ENCODE measurements at regions not wholly inside any gene's neighbourhood (a gene's known extent, or its start where the extent isn't known, plus 50 kb on each side); places are given as distances from the start of the nearest gene placed in this dataset.

DNA sequence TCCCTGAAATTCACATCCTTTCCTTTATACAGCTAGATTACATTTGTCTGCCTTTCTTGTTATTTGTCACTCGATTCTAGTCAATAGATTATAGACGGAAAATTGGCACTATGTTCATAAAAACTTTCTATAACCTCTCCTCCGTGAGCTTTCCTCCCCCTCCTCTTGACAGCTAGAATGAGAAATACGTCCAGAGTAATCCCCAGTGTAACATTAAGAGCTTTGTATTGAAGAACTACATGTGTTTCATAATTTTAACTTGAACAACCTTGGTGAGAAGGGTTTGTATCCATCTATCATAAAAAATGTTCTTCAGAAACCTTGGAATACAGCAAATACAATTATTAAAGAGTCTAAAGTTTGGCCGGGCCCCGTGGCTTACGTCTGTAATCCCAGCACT, 1707.4 kb downstream of the PCDH7 start:
- no peaks in the 10 kb centered on the region for H3K27me3 ChIP-seq (replicated peaks in 1 of 2; ENCODE audit: control insufficient read depth in 2 of 2, extremely low read depth in 1 of 2, insufficient read depth in 2 of 2, low read length in 1 of 2)
- no peaks in the 10 kb centered on the region for H3K4me1 ChIP-seq (ENCODE audit: control insufficient read depth in 1 of 2, extremely low read depth in 1 of 2, insufficient read depth in 2 of 2, low read length in 2 of 2)
- ChIA-PET CTCF (no interaction called here), POLR2A (no interaction called here)
- WGBS (ENCODE audit: insufficient coverage) = 80% methylated on average over 1 of the region's 7 CpGs
- DNase-seq (no peak), ATAC-seq (replicated peaks in 1 of 4) (no peak)
- no peak overlapping the region for H3K4me3 ChIP-seq (ENCODE audit: control insufficient read depth in 1 of 2, extremely low read depth in 1 of 2, low read length in 1 of 2)
- H3K27ac Mint-ChIP-seq = no peak overlapping the region
- H3K27me3 Mint-ChIP-seq = no peaks in the 10 kb centered on the region
- no peak overlapping the region for H3K4me3 Mint-ChIP-seq
- H3K36me3 Mint-ChIP-seq = no peaks in the 10 kb centered on the region
- no peak overlapping the region for H3K27ac ChIP-seq (ENCODE audit: low read length)
- H3K9me3 Mint-ChIP-seq = peaks cover 8 to 36% (median 29%) of the 10 kb centered on the region in 3 donors
- H3K36me3 ChIP-seq (ENCODE audit: control insufficient read depth in 2 of 2, extremely low read depth in 1 of 2, insufficient read depth in 1 of 2, low read length in 1 of 2) = no peaks in the 10 kb centered on the region
- H3K4me1 Mint-ChIP-seq = no peaks in the 10 kb centered on the region
- H3K9me3 ChIP-seq = peaks cover 3% of the 10 kb centered on the region

DNA sequence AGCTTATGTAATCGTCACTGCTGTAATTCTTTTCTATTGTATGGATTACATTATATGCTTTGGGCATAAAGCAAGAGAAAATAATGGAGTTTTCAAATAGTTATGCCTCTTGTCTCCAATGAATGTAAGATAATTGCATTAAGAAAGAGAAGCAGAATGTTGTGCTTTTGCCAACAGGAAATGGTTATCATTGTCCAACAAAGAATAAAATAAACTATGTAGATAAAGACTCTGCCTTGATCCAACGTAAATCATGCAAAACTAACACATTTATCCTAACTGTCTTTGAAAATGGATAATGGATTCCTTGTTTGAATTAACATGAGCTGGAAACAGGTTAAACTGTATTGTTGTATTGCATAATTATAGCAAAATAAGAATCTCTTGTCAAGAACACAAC, 1709.0 kb downstream of the PCDH7 start:
- CTCF ChIA-PET = no interaction called here
- Histone ChIP-seq H3K27me3 (replicated peaks in 1 of 2; ENCODE audit: control insufficient read depth in 2 of 2, extremely low read depth in 1 of 2, insufficient read depth in 2 of 2, low read length in 1 of 2) (no peaks in the 10 kb centered on the region), H3K36me3 (ENCODE audit: control insufficient read depth in 2 of 2, extremely low read depth in 1 of 2, insufficient read depth in 1 of 2, low read length in 1 of 2) (no peaks in the 10 kb centered on the region), H3K4me3 (ENCODE audit: control insufficient read depth in 1 of 2, extremely low read depth in 1 of 2, low read length in 1 of 2) (no peak overlapping the region), H3K27ac (ENCODE audit: low read length) (no peak overlapping the region), H3K9me3 (no peaks in the 10 kb centered on the region), H3K4me1 (ENCODE audit: control insufficient read depth in 1 of 2, extremely low read depth in 1 of 2, insufficient read depth in 2 of 2, low read length in 2 of 2) (no peaks in the 10 kb centered on the region)
- H3K27ac Mint-ChIP-seq = no peak overlapping the region
- POLR2A ChIA-PET = interaction anchor here in 1 of 2 donors (0.6 kb wide), 1 partner anchor 38 kb away, joined by 3 read pairs; no protein-coding TSS in a partner anchor
- ATAC-seq (replicated peaks in 1 of 4) (no peak), DNase-seq (no peak)
- H3K36me3 Mint-ChIP-seq = no peaks in the 10 kb centered on the region
- no peaks in the 10 kb centered on the region for H3K4me1 Mint-ChIP-seq
- peaks cover 8 to 30% (median 29%) of the 10 kb centered on the region in 3 donors for H3K9me3 Mint-ChIP-seq
- no CpG with 5 or more reads among the region's 2 CpGs for WGBS (ENCODE audit: insufficient coverage)
- no peaks in the 10 kb centered on the region for H3K27me3 Mint-ChIP-seq
- no peak overlapping the region for H3K4me3 Mint-ChIP-seq

DNA sequence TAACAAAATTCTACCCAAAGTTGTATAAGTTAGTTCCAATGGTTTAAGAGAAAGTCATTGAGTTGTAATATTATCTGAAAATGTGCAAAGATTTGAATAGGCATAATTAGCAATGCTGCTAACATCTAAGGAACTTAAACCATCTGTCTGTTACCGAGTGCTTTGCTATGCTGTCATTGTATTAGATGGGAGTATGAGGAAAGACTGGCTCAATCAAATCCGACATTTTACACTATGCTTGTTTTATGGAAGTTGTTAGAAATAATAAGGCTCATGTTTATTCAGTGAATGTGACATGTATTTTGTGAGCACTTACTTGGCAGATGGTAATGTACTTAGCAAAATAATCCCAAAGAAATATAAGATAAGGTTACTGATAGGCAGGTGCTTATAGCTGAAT, 1715.1 kb downstream of the PCDH7 start:
- Mint-ChIP-seq H3K36me3 (no peaks in the 10 kb centered on the region), H3K27ac (no peak overlapping the region), H3K9me3 (peaks cover 8 to 22% (median 11%) of the 10 kb centered on the region in 3 donors), H3K27me3 (no peaks in the 10 kb centered on the region), H3K4me3 (no peak overlapping the region), H3K4me1 (no peaks in the 10 kb centered on the region)
- CTCF ChIA-PET = no interaction called here
- Histone ChIP-seq H3K4me1 (ENCODE audit: control insufficient read depth in 1 of 2, extremely low read depth in 1 of 2, insufficient read depth in 2 of 2, low read length in 2 of 2) (no peaks in the 10 kb centered on the region), H3K4me3 (ENCODE audit: control insufficient read depth in 1 of 2, extremely low read depth in 1 of 2, low read length in 1 of 2) (no peak overlapping the region), H3K27ac (ENCODE audit: low read length) (no peak overlapping the region), H3K36me3 (ENCODE audit: control insufficient read depth in 2 of 2, extremely low read depth in 1 of 2, insufficient read depth in 1 of 2, low read length in 1 of 2) (no peaks in the 10 kb centered on the region), H3K9me3 (no peaks in the 10 kb centered on the region), H3K27me3 (replicated peaks in 1 of 2; ENCODE audit: control insufficient read depth in 2 of 2, extremely low read depth in 1 of 2, insufficient read depth in 2 of 2, low read length in 1 of 2) (no peaks in the 10 kb centered on the region)
- DNase-seq (no peak), ATAC-seq (replicated peaks in 1 of 4) (no peak)
- POLR2A ChIA-PET = no interaction called here
- WGBS (ENCODE audit: insufficient coverage) = 80% methylated on average over 1 of the region's 2 CpGs

- no peaks in the 10 kb centered on the region for H3K36me3 Mint-ChIP-seq
- no peak overlapping the region for H3K4me3 ChIP-seq (ENCODE audit: control insufficient read depth in 1 of 2, extremely low read depth in 1 of 2, low read length in 1 of 2)
Observed at GRCh38 chr4:32436816-32437215, 1716.6 kb downstream of the PCDH7 start.

GRCh38 chr4:32440391-32440790, 1720.2 kb downstream of the PCDH7 start:
- no peaks in the 10 kb centered on the region for H3K4me1 ChIP-seq (ENCODE audit: control insufficient read depth in 1 of 2, extremely low read depth in 1 of 2, insufficient read depth in 2 of 2, low read length in 2 of 2)
- peaks cover 9 to 21% (median 9%) of the 10 kb centered on the region in 3 donors for H3K9me3 Mint-ChIP-seq

More at GRCh38 chr4:32436816-32437215, 1716.6 kb downstream of the PCDH7 start:
- no peaks in the 10 kb centered on the region for H3K4me1 Mint-ChIP-seq
- no peak overlapping the region for H3K27ac Mint-ChIP-seq
- H3K27me3 ChIP-seq (replicated peaks in 1 of 2; ENCODE audit: control insufficient read depth in 2 of 2, extremely low read depth in 1 of 2, insufficient read depth in 2 of 2, low read length in 1 of 2) = no peaks in the 10 kb centered on the region
- no peak for DNase-seq
- CTCF ChIA-PET = no interaction called here
- no peak for ATAC-seq (replicated peaks in 1 of 4)
- H3K4me1 ChIP-seq (ENCODE audit: control insufficient read depth in 1 of 2, extremely low read depth in 1 of 2, insufficient read depth in 2 of 2, low read length in 2 of 2) = no peaks in the 10 kb centered on the region
- H3K27ac ChIP-seq (ENCODE audit: low read length) = no peak overlapping the region
- H3K4me3 Mint-ChIP-seq = no peak overlapping the region
- peaks cover 4 to 22% (median 6%) of the 10 kb centered on the region in 3 donors for H3K9me3 Mint-ChIP-seq
- no peaks in the 10 kb centered on the region for H3K36me3 ChIP-seq (ENCODE audit: control insufficient read depth in 2 of 2, extremely low read depth in 1 of 2, insufficient read depth in 1 of 2, low read length in 1 of 2)
- H3K9me3 ChIP-seq = no peaks in the 10 kb centered on the region
- no CpG with 5 or more reads among the region's 3 CpGs for WGBS (ENCODE audit: insufficient coverage)
- no peaks in the 10 kb centered on the region for H3K27me3 Mint-ChIP-seq
- POLR2A ChIA-PET = no interaction called here

DNA sequence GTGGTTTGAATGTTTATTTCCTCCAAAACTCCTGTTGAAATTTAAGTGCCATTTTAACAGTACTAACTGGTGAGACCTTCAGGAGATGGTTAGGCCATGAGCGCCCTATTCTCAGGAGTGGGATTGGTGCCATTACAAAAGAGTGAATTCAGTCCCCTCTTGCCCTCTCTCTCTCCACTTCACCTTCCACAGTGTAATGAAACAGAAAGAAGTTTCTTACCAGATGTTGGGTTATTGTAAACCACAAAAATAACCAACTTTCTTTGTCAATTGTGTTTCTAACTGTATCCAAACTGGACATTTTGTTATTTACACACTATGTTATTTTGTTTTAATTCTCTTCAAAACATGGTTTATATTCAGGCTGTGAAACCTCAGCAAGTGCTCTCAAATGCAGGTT, 1734.3 kb downstream of the PCDH7 start:
- no peak overlapping the region for H3K4me3 ChIP-seq (ENCODE audit: control insufficient read depth in 1 of 2, extremely low read depth in 1 of 2, low read length in 1 of 2)
- H3K4me1 ChIP-seq (ENCODE audit: control insufficient read depth in 1 of 2, extremely low read depth in 1 of 2, insufficient read depth in 2 of 2, low read length in 2 of 2) = no peaks in the 10 kb centered on the region
- H3K27me3 Mint-ChIP-seq = no peaks in the 10 kb centered on the region
- H3K4me1 Mint-ChIP-seq = no peaks in the 10 kb centered on the region
- ChIA-PET POLR2A (no interaction called here), CTCF (no interaction called here)
- H3K4me3 Mint-ChIP-seq = no peak overlapping the region
- no peak overlapping the region for H3K27ac ChIP-seq (ENCODE audit: low read length)
- no peaks in the 10 kb centered on the region for H3K27me3 ChIP-seq (replicated peaks in 1 of 2; ENCODE audit: control insufficient read depth in 2 of 2, extremely low read depth in 1 of 2, insufficient read depth in 2 of 2, low read length in 1 of 2)
- H3K36me3 Mint-ChIP-seq = no peaks in the 10 kb centered on the region
- peaks cover 9 to 19% (median 9%) of the 10 kb centered on the region in 3 donors for H3K9me3 Mint-ChIP-seq
- no peaks in the 10 kb centered on the region for H3K9me3 ChIP-seq
- H3K36me3 ChIP-seq (ENCODE audit: control insufficient read depth in 2 of 2, extremely low read depth in 1 of 2, insufficient read depth in 1 of 2, low read length in 1 of 2) = no peaks in the 10 kb centered on the region
- DNase-seq = no peak
- H3K27ac Mint-ChIP-seq = no peak overlapping the region
- ATAC-seq (replicated peaks in 1 of 4) = no peak
- no CpG with 5 or more reads among the region's 1 CpG for WGBS (ENCODE audit: insufficient coverage)

More at GRCh38 chr4:32440391-32440790, 1720.2 kb downstream of the PCDH7 start:
- no peak for ATAC-seq (replicated peaks in 1 of 4)
- Histone ChIP-seq H3K27ac (ENCODE audit: low read length) (no peak overlapping the region), H3K4me3 (ENCODE audit: control insufficient read depth in 1 of 2, extremely low read depth in 1 of 2, low read length in 1 of 2) (no peak overlapping the region), H3K9me3 (no peaks in the 10 kb centered on the region), H3K27me3 (replicated peaks in 1 of 2; ENCODE audit: control insufficient read depth in 2 of 2, extremely low read depth in 1 of 2, insufficient read depth in 2 of 2, low read length in 1 of 2) (no peaks in the 10 kb centered on the region), H3K36me3 (ENCODE audit: control insufficient read depth in 2 of 2, extremely low read depth in 1 of 2, insufficient read depth in 1 of 2, low read length in 1 of 2) (no peaks in the 10 kb centered on the region)
- Mint-ChIP-seq H3K4me3 (no peak overlapping the region), H3K36me3 (no peaks in the 10 kb centered on the region), H3K27ac (no peak overlapping the region), H3K4me1 (no peaks in the 10 kb centered on the region), H3K27me3 (no peaks in the 10 kb centered on the region)
- 60% methylated on average over 1 of the region's 3 CpGs for WGBS (ENCODE audit: insufficient coverage)
- ChIA-PET CTCF (no interaction called here), POLR2A (no interaction called here)
- no peak for DNase-seq

GRCh38 chr4:32455231-32455630, 1735.1 kb downstream of the PCDH7 start:
- H3K36me3 Mint-ChIP-seq = no peaks in the 10 kb centered on the region
- Histone ChIP-seq H3K9me3 (no peaks in the 10 kb centered on the region), H3K27ac (ENCODE audit: low read length) (no peak overlapping the region), H3K36me3 (ENCODE audit: control insufficient read depth in 2 of 2, extremely low read depth in 1 of 2, insufficient read depth in 1 of 2, low read length in 1 of 2) (no peaks in the 10 kb centered on the region), H3K4me3 (ENCODE audit: control insufficient read depth in 1 of 2, extremely low read depth in 1 of 2, low read length in 1 of 2) (no peak overlapping the region), H3K27me3 (replicated peaks in 1 of 2; ENCODE audit: control insufficient read depth in 2 of 2, extremely low read depth in 1 of 2, insufficient read depth in 2 of 2, low read length in 1 of 2) (no peaks in the 10 kb centered on the region), H3K4me1 (ENCODE audit: control insufficient read depth in 1 of 2, extremely low read depth in 1 of 2, insufficient read depth in 2 of 2, low read length in 2 of 2) (no peaks in the 10 kb centered on the region)
- ChIA-PET CTCF (no interaction called here), POLR2A (no interaction called here)
- H3K27me3 Mint-ChIP-seq = no peaks in the 10 kb centered on the region
- no peak for DNase-seq
- H3K9me3 Mint-ChIP-seq = peaks cover 8 to 15% (median 9%) of the 10 kb centered on the region in 3 donors
- no CpG with 5 or more reads among the region's 2 CpGs for WGBS (ENCODE audit: insufficient coverage)
- H3K27ac Mint-ChIP-seq = no peak overlapping the region
- H3K4me3 Mint-ChIP-seq = no peak overlapping the region
- no peak for ATAC-seq (replicated peaks in 1 of 4)
- H3K4me1 Mint-ChIP-seq = no peaks in the 10 kb centered on the region
